AG04450 (cell line): ENCODE measurements at regions not wholly inside any gene's neighbourhood (a gene's known extent, or its start where the extent isn't known, plus 50 kb on each side); places are given as distances from the start of the nearest gene placed in this dataset.
A peak's percentile ranks its signal among the peaks of the same experiment; 100 is the strongest.

Experiments
- CTCF ChIA-PET: fragments of 300-600, 350-600 bp; formaldehyde crosslinking; extraction: SDS; loops from one replicate; lab custom pipeline; 2022; ENCODE audit warnings: antibody characterized with exemption, inconsistent platforms; lab: Charles Lee
- POLR2A ChIA-PET: fragments of 350-600 bp; formaldehyde crosslinking; extraction: SDS; loops from one replicate; lab custom pipeline; 2021; ENCODE audit warnings: antibody characterized with exemption, inconsistent platforms; lab: Yijun Ruan, JAX
- DNase-seq: peaks from one replicate; pipeline ENCODE4 v3.0.0-alpha.2; 2011; ENCODE audit warnings: low read depth, low spot score
- H3K27ac ChIP-seq: one replicate; pipeline ENCODE4 v1.5.1; 2012; ENCODE audit warnings: low read depth, low read length, control low read depth
- H3K27me3 ChIP-seq: one replicate; pipeline ENCODE4 v1.6.0; 2012; ENCODE audit warnings: low read length; ENCODE audit not compliant: control insufficient read depth, insufficient read depth
- H3K4me3 ChIP-seq: 2 replicates; pipeline ENCODE4 v1.5.1; 2011; ENCODE audit warnings: mild to moderate bottlenecking, low read depth, low read length, control low read depth
- H3K9me3 ChIP-seq: 2 replicates; pipeline ENCODE4 v1.5.1; 2012; ENCODE audit warnings: low read length; ENCODE audit not compliant: control insufficient read depth, insufficient read depth
- CTCF ChIP-seq: IDR thresholded peaks from 2 replicates; pipeline ENCODE4 v1.5.1; 2011; ENCODE audit warnings: low read depth, low read length, control low read depth, inconsistent platforms

GRCh38 chr1:87505391-87505983, 176.8 kb downstream of the LMO4 start:
- DNase-seq: no peak

GRCh38 chr1:87506147-87506546, 177.5 kb downstream of the LMO4 start:
- no peak overlapping the region for H3K27ac ChIP-seq
- no peaks in the 10 kb centered on the region for H3K9me3 ChIP-seq
- no peak for DNase-seq
- CTCF ChIA-PET: no interaction called here
- TF ChIP-seq CTCF: no peak
- no peaks in the 10 kb centered on the region for H3K27me3 ChIP-seq
- POLR2A ChIA-PET: no interaction called here
- H3K4me3 ChIP-seq: no peak overlapping the region

More at GRCh38 chr1:87505391-87505983, 176.8 kb downstream of the LMO4 start:
- TF ChIP-seq CTCF: no peak
- Histone ChIP-seq H3K9me3 (no peaks in the 10 kb centered on the region), H3K4me3 (no peak overlapping the region), H3K27me3 (no peaks in the 10 kb centered on the region), H3K27ac (no peak overlapping the region)
- CTCF ChIA-PET: interaction anchor here (0.6 kb wide), 1 partner anchor 180 kb away, joined by 3 read pairs; no protein-coding TSS in a partner anchor
- POLR2A ChIA-PET: no interaction called here

- ChIA-PET CTCF (interaction anchor here (1.0 kb wide), 1 partner anchor 23 kb away, joined by 4 read pairs; no protein-coding TSS in a partner anchor), POLR2A (no interaction called here)
- no peak for TF ChIP-seq CTCF
- Histone ChIP-seq H3K4me3 (no peak overlapping the region), H3K27ac (no peak overlapping the region), H3K27me3 (no peaks in the 10 kb centered on the region), H3K9me3 (no peaks in the 10 kb centered on the region)
- peak; percentile 18 for DNase-seq
Measured at GRCh38 chr1:87508247-87508787, 179.6 kb downstream of the LMO4 start.

- POLR2A ChIA-PET: no interaction called here
- H3K27ac ChIP-seq: no peak overlapping the region
- CTCF ChIA-PET: no interaction called here
Measured at GRCh38 chr1:87510540-87510939, 181.9 kb downstream of the LMO4 start.

More at GRCh38 chr1:87510540-87510939, 181.9 kb downstream of the LMO4 start:
- no peak for TF ChIP-seq CTCF
- no peak for DNase-seq
- H3K4me3 ChIP-seq: no peak overlapping the region
- no peaks in the 10 kb centered on the region for H3K27me3 ChIP-seq
- no peaks in the 10 kb centered on the region for H3K9me3 ChIP-seq
